Neural progenitor cell (in vitro differentiated cells): ENCODE measurements at regions not wholly inside any gene's neighbourhood (a gene's known extent, or its start where the extent isn't known, plus 50 kb on each side); places are given as distances from the start of the nearest gene placed in this dataset.

Experiments used
- DNase-seq: peaks from one replicate; pipeline ENCODE4 v3.0.0-alpha.2; 2016; ENCODE audit warnings: low spot score
- H2AFZ ChIP-seq: fragments of 200-600 bp; sonication (generic); replicated peaks from 2 replicates; pipeline ENCODE4 v1.6.1; 2016; ENCODE audit warnings: antibody characterized with exemption
- H3F3A ChIP-seq: fragments of 200-600 bp; sonication (generic); 2 replicates; pipeline ENCODE4 v1.6.1; 2016; ENCODE audit warnings: antibody characterized with exemption, low read depth
- H3K27ac ChIP-seq: fragments of 200-600 bp; sonication (generic); 2 replicates; pipeline ENCODE4 v1.5.1; 2016; ENCODE audit warnings: mild to moderate bottlenecking
- H3K27me3 ChIP-seq: fragments of 200-600 bp; sonication (generic); 2 replicates; pipeline ENCODE4 v1.6.1; 2016; ENCODE audit warnings: mild to moderate bottlenecking, moderate library complexity
- H3K36me3 ChIP-seq: fragments of 200-600 bp; sonication (generic); 2 replicates; pipeline ENCODE4 v1.5.1; 2016
- H3K4me1 ChIP-seq: fragments of 200-600 bp; sonication (generic); 2 replicates; pipeline ENCODE4 v1.6.1; 2016; ENCODE audit warnings: mixed run types
- H3K4me2 ChIP-seq: fragments of 200-600 bp; sonication (generic); 2 replicates; pipeline ENCODE4 v1.6.1; 2016
- H3K4me3 ChIP-seq: fragments of 200-600 bp; sonication (generic); 2 replicates; pipeline ENCODE4 v1.5.1; 2016
- H3K79me2 ChIP-seq: fragments of 200-600 bp; sonication (generic); 2 replicates; pipeline ENCODE4 v1.6.1; 2016; ENCODE audit warnings: low read depth
- H3K9ac ChIP-seq: fragments of 200-600 bp; sonication (generic); 2 replicates; pipeline ENCODE4 v1.6.1; 2016
- H3K9me3 ChIP-seq: fragments of 200-600 bp; sonication (generic); 2 replicates; pipeline ENCODE4 v1.5.1; 2016; ENCODE audit warnings: low read depth
- H4K20me1 ChIP-seq: fragments of 200-600 bp; sonication (generic); 2 replicates; pipeline ENCODE4 v1.6.1; 2016; ENCODE audit warnings: low read depth
- H3K27ac Mint-ChIP-seq: 3 replicates; pipeline ENCODE4 v1.8.0; 2021; ENCODE audit warnings: mixed read lengths
- H3K27me3 Mint-ChIP-seq: 2 replicates; pipeline ENCODE4 v1.8.0; 2022; ENCODE audit warnings: low read depth, mild to moderate bottlenecking, inconsistent platforms, moderate library complexity, mixed read lengths; ENCODE audit not compliant: insufficient read depth
- H3K36me3 Mint-ChIP-seq: 3 replicates; pipeline ENCODE4 v1.8.0; 2021; ENCODE audit warnings: mixed read lengths
- H3K4me1 Mint-ChIP-seq: 3 replicates; pipeline ENCODE4 v1.8.0; 2021; ENCODE audit warnings: mixed read lengths
- H3K4me3 Mint-ChIP-seq: 3 replicates; pipeline ENCODE4 v1.8.0; 2021; ENCODE audit warnings: mild to moderate bottlenecking, moderate library complexity, mixed read lengths
- H3K9me3 Mint-ChIP-seq: 3 replicates; pipeline ENCODE4 v1.8.0; 2020; ENCODE audit warnings: mixed read lengths
- CTCF ChIP-seq: fragments of 200-600 bp; sonication (generic); IDR thresholded peaks from 2 replicates; pipeline ENCODE4 v1.5.1; 2017; ENCODE audit warnings: antibody characterized with exemption, mild to moderate bottlenecking
- EZH2 ChIP-seq: fragments of 200-600 bp; sonication (generic); IDR thresholded peaks from 2 replicates; pipeline ENCODE4 v1.6.1; 2017; ENCODE audit warnings: antibody characterized with exemption, mild to moderate bottlenecking, moderate library complexity
- EZH2phosphoT487 ChIP-seq: fragments of 200-600 bp; sonication (generic); IDR thresholded peaks from 2 replicates; pipeline ENCODE4 v1.6.1; 2017; ENCODE audit warnings: antibody characterized with exemption

- Histone ChIP-seq H3K27me3 (no peaks in the 10 kb centered on the region), H3K36me3 (no peaks in the 10 kb centered on the region), H3K4me3 (peak overlapping the region; percentile 3), H3F3A (peaks cover 63% of the 10 kb centered on the region), H3K27ac (peak overlapping the region; percentile 89), H3K4me2 (peak overlapping the region; percentile 89), H4K20me1 (peaks cover 19% of the 10 kb centered on the region), H3K9ac (no peak overlapping the region), H2AFZ (no peak overlapping the region), H3K79me2 (peaks cover 26% of the 10 kb centered on the region), H3K9me3 (no peaks in the 10 kb centered on the region), H3K4me1 (peaks cover 61% of the 10 kb centered on the region)
- H3K4me1 Mint-ChIP-seq: peaks cover 54% of the 10 kb centered on the region
- TF ChIP-seq EZH2 (no peak), CTCF (no peak), EZH2phosphoT487 (no peak)
- H3K4me3 Mint-ChIP-seq: no peak overlapping the region
- DNase-seq: peak; percentile 39
- H3K27ac Mint-ChIP-seq: no peak overlapping the region
- peaks cover 2% of the 10 kb centered on the region for H3K27me3 Mint-ChIP-seq
- no peaks in the 10 kb centered on the region for H3K9me3 Mint-ChIP-seq
- H3K36me3 Mint-ChIP-seq: peaks cover 2% of the 10 kb centered on the region
Observed at GRCh38 chr6:56854086-56854485, 100.8 kb upstream of the BEND6 start.

- Histone ChIP-seq H3F3A (peaks cover 63% of the 10 kb centered on the region), H3K9ac (no peak overlapping the region), H4K20me1 (peaks cover 22% of the 10 kb centered on the region), H3K79me2 (peaks cover 32% of the 10 kb centered on the region), H3K27me3 (no peaks in the 10 kb centered on the region), H3K9me3 (no peaks in the 10 kb centered on the region), H3K4me2 (peak overlapping the region; percentile 89), H3K27ac (peak overlapping the region; percentile 89), H2AFZ (no peak overlapping the region), H3K4me1 (peaks cover 62% of the 10 kb centered on the region), H3K4me3 (no peak overlapping the region), H3K36me3 (no peaks in the 10 kb centered on the region)
- H3K9me3 Mint-ChIP-seq: no peaks in the 10 kb centered on the region
- no peak for TF ChIP-seq EZH2
- no peak for TF ChIP-seq CTCF
- TF ChIP-seq EZH2phosphoT487: no peak
- H3K4me1 Mint-ChIP-seq: peaks cover 54% of the 10 kb centered on the region
- no peak overlapping the region for H3K4me3 Mint-ChIP-seq
- H3K27me3 Mint-ChIP-seq: peaks cover 2% of the 10 kb centered on the region
- H3K27ac Mint-ChIP-seq: peak overlapping the region; percentile 43
- H3K36me3 Mint-ChIP-seq: peaks cover 2% of the 10 kb centered on the region
- no peak for DNase-seq
Observed at GRCh38 chr6:56853541-56853940, 101.4 kb upstream of the BEND6 start.

GRCh38 chr6:56852260-56853010, 102.5 kb upstream of the BEND6 start:
- peaks cover 43% of the 10 kb centered on the region for H3K79me2 ChIP-seq

More at GRCh38 chr6:56852260-56853010, 102.5 kb upstream of the BEND6 start:
- H3K36me3 Mint-ChIP-seq: peaks cover 4% of the 10 kb centered on the region
- H3K9me3 Mint-ChIP-seq: no peaks in the 10 kb centered on the region
- H2AFZ ChIP-seq: peak overlapping the region; percentile 93
- peak overlapping the region; percentile 93 for H3K4me3 ChIP-seq
- peaks cover 71% of the 10 kb centered on the region for H3K4me1 ChIP-seq
- peaks cover 63% of the 10 kb centered on the region for H3F3A ChIP-seq
- H3K4me2 ChIP-seq: peak overlapping the region; percentile 89
- H4K20me1 ChIP-seq: peaks cover 33% of the 10 kb centered on the region
- H3K27me3 Mint-ChIP-seq: peaks cover 2% of the 10 kb centered on the region
- TF ChIP-seq EZH2: no peak
- TF ChIP-seq EZH2phosphoT487: no peak
- no peak for TF ChIP-seq CTCF
- peak overlapping the region; percentile 98 for H3K27ac Mint-ChIP-seq
- DNase-seq: peak; percentile 60
- no peak overlapping the region for H3K9ac ChIP-seq
- no peaks in the 10 kb centered on the region for H3K9me3 ChIP-seq
- peaks cover 60% of the 10 kb centered on the region for H3K4me1 Mint-ChIP-seq
- H3K4me3 Mint-ChIP-seq: peak overlapping the region; percentile 92
- no peaks in the 10 kb centered on the region for H3K36me3 ChIP-seq
- H3K27me3 ChIP-seq: no peaks in the 10 kb centered on the region
- peak overlapping the region; percentile 89 for H3K27ac ChIP-seq
